NCI-H82 treated with DMSO at 0.1 percent for 48 hours (cell line): ENCODE measurements at regions not wholly inside any gene's neighbourhood (a gene's known extent, or its start where the extent isn't known, plus 50 kb on each side); places are given as distances from the start of the nearest gene placed in this dataset.

Experiments used
- DNase-seq: peaks from one replicate; lab custom pipeline; 2025; ENCODE audit not compliant: unreplicated experiment; lab: John Stamatoyannopoulos, UW

DNA sequence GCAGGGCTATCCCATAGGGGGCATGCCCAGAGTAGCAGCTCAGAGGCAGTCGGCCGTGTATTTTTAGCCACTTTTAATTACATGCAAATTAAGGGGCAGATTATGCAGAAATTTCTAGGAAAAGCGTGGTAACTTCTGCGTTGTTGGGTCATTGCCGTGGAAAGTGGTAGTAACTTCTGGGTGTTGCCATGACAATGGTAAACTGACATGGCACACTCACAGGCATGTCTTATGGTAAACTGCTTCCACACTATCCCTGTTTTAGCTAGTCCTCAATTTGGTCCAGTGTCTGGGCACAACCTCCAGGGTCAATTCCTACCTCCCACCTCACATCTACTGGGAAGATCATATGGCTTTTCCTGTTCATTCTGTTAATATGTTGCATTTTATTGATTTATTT lies 428.9 kb upstream of the FANCL start:
- no peak for DNase-seq

DNA sequence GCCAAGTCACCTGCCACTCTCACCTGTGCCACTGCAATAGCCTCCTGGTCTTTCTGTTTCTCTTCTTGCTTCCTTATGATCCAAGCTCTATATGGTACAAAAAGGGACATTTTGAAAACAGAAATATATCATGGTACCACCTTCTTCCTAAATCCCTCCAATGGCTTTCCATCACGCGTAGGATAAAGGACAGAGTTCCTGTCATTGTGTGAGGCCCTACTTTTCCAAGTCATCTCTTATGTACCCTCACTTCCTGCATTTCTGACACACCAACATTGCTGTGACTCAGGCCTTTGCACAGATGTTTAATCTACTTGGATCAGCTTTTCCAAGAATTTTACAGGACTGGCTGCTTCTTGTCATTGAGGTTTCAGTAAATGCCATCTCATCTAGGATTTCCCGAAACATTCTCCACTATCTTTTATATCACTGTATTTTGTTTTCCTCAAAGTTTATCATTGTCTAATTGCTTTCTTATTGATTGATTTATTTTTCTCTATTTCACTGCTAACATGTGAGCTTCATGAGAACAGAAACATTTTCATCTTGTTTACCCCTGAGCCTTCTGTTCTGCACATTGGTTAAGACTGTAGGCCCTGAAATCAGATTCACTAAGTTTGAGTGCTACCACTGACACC lies 426.1 kb upstream of the FANCL start:
- no peak for DNase-seq

DNA sequence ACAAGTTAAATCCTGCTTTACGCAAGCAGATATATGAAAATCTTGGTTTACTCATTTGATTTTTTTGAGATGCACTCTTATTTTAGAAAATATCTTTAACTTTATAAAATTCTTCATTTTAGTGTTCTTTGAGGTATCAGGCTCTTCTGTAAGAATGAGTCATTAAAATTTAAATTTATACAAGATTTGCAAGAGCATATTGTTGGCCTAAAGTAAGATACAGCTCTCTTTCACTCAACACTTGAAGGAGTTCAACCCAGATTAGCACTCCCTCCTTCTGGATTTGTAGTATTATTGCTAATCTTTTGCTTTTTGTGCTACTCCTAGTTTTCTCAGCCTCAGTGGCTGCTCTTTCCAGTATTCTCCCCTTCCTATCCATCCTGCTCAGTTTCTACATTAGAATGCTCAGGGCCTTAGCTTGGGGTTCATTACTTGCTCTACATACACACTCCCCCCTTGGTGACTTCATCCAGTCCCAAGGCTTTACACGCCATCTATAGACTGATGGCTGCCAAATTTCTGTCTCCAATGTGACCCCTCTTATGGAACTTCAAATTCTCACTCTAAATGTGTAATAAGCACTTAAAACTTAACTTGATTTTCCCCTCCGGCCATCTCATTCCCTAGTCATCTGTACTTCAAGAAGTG lies 425.3 kb upstream of the FANCL start:
- DNase-seq = no peak

DNA sequence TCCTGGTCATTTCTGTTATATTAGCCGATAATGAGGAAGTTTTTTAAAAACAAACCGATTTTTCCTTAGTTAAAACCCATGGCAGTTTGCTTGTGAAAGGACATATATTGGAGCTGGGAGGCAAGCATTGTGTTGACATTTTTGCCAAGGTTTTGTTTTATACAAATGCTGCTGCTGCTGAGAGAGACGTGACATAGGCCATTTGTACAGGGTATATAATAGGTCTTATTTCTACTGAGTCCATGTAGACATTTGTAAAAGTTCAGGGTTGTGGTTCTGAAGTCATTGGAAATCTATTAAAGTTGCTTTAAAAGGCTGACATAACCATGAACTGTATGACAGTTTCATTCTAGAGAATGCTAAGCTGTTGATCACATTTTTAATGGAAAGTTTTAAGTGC lies 424.0 kb upstream of the FANCL start:
- no peak for DNase-seq

DNA sequence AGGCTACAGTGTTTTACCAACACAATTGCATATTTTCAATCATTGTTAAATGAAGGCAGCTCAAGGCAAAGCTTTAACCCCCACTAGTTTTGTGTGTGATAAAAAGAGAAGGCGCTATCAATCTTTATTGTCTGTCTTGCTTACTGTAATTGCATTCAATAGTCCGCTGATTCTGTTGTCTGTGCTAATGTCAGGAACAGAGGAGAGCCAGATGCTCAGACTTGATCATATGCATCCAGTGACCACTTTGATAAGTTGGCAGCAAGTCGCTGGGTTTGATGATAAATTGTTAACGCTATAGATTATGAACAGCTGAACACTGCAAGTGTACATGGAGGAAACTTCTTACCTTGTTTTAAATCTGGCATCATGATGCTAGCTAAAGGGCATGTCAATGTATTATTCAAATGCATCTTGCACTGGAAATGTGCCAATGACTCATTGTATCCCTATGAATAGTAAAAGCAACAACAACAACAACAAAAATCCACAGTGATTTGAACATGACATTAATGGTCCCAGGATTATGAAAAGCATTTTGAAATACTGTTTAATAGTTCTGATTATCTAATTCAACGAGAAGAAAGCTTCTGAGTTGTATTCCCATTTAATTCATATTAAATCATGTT lies 423.5 kb upstream of the FANCL start:
- DNase-seq = no peak

DNA sequence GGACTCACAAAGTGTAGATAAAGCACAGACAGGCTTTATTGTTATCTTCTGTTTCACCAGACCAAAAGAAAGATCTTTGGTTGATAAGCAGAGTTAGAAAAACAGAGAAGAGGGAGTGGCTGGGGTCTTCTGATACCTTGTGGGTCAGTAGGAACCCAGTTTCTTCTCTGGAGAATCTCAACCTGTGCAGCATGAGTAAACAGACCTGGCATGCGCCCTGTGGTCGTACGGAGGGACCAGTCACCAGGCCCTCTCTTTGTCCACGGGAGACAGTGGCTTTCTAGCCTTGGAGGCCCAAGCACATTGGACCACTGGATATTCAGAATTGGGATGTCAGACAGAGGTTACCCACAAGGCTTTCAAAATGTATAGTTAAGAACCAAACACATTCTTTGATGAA lies 418.9 kb upstream of the FANCL start:
- DNase-seq = no peak

DNA sequence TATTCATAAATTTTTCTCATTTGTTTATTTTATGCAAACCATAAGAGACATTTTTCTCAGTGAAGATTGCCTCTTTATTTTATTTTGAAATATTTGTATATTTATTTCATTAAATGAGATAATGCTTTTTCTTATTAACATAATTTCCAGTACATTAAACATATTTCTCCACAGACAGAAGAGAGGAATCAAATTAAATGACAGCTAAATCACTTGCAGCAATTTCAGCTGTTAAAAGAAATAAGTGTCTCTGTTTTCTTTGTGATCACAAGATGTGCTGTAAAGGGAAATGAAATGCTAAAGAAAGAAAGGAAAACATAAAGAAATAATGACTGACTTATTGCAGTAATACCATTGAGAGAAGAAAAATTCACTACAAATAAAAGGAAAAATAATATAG lies 414.0 kb upstream of the FANCL start:
- no peak for DNase-seq

DNA sequence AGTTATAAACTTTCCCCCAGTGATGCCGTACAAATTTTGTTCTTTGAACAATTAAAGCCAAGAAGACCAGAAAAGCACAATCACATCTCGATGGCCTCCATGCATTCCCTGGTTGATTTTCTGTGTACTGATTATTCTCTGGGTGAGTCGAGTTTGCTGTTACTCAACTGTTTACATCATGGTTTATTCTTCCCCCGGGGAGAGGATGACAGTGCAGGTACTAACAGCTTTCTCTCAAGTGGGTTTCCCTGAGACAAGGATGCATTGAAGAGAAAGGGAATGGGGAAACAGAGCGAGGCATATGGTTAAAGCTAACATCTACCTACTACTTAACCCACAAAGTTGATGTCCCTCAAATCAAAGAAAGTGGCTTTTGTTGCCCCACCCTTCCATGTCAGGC lies 410.8 kb upstream of the FANCL start:
- DNase-seq = no peak

DNA sequence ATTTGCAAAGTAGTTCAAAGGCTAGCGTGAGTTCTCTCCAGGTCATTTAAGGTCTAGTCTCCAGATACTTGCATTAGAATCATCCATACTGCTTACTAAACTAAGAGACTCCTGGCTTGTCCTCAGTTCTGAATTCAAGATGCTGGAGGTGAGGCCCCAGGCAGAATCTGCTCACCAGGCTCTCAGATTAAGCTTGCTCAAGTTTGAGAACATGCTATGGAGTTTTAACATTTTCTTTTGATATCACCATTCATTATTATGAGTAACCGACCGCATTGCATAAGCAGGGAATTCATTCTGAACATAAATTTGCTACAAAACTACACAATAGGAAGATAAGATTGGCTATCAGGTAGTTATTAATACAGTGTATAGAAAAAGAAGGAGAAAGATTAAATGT lies 409.7 kb upstream of the FANCL start:
- no peak for DNase-seq

DNA sequence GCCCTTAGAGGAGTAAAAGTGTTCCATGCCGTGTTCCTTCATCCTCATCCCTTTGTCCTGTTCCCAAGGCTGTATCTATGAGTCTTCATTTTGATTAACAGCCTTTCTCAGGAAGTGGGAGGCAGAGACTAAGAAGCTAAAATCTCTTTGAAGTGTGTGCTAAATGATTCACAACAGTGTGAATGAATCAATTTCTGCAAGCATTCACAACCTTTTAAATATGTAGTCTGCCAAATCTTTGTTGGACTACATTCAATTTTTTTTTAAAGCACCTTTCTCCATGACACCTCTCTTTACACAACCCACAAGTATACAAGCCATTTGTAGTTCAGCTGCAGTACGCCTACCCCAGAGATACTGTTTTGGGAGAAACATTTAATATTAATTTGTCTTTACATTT lies 408.6 kb upstream of the FANCL start:
- DNase-seq = no peak

DNA sequence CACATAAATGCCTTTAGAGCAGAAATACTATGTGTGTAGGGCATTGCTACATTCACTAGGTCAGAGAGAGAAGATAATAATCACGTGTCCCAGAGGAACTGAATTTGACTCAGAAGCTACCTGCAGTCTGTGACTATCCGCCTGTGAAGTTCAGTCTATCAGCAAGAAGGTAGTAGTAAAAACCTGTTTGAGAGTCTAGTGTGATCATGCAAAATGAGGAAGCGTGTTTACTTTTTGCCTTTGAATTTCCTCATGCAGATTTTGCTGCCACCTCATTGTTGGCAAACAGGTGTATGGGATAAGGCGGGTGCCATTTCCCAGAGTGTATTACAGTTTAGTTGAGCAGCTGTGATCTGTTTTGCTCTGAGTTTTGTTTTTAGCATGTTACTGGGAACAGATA lies 403.9 kb upstream of the FANCL start:
- DNase-seq = no peak

DNA sequence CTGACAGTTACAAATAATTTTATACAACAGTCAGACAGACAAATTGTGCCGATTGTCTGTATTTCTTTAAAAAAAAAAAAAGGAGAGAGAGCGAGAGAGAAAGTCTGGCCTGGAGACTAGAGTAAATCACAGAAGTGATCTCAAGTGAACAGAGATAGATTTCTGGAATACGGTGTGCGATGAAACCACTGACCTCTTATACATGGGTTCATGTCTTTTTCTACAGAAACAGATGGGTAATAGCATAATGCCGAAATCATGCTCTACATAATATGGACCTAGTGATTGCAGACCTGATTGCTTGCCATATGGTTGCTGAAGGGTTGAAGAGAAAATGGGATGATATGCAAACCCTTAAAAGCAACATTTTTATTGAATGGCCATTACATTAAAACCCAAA lies 403.3 kb upstream of the FANCL start:
- DNase-seq = no peak

DNA sequence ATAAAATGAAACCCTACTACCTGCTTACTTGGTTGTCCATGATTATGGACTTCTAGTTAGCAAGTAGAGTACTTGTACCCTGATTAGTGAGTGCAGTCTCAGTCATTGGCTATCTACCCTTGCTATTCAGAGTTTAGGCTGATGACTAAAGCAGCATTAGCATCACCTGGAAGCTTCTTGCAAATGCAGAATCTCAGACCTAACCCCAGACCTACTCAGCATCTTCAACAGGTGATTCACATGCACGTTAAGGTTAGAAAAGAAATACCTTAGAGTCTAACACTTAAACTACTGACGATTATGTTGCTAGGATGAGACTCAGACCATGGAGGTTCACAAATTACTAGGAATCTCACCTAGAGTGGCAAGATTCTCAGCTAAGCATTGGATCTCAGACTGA lies 399.9 kb upstream of the FANCL start:
- no peak for DNase-seq

DNA sequence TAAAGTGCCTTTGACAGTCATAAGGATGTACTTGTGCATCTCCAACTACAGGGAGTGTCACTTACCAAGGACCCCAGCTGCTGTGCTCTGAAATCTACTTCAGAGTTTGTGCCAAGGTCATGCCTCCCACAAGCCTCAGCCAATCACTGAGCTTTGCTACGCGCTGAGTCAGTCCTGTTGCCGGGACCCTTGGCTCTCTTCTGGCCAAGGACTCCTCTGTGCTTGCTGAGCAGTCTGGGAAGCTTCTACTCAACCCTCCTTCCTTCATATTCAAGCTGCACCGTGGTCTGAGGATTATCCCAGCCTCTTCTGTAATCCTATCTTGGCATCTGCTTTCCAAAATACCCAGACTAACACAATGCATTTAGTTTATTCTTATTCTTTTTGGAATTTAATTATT lies 398.9 kb upstream of the FANCL start:
- DNase-seq = peak; percentile 76

DNA sequence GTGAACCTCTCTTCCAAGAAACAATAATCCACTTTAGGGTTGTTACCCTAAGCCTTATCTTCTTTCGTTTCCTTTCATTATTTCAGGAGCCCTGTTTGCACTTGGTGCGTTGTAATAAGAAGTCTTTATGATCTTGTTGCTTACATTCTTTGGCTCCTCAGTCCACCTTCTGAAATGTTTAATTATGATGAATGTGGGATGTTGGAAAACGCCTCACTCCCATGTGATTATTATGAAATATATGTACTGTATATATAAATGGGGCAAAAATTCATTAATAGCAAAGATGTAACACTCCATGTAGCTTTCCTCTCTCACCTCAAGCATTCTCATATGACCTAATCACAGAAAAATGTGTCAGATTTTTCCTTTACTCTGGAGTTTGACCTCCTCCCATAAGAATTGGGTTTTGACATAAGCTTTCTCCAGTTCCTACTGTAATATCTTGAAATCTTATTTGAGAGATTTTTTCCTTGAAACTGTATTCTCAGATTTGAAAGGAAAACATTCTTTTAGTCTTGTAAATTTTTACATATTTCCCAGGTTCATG lies 397.2 kb upstream of the FANCL start:
- peak; percentile 25 for DNase-seq

DNA sequence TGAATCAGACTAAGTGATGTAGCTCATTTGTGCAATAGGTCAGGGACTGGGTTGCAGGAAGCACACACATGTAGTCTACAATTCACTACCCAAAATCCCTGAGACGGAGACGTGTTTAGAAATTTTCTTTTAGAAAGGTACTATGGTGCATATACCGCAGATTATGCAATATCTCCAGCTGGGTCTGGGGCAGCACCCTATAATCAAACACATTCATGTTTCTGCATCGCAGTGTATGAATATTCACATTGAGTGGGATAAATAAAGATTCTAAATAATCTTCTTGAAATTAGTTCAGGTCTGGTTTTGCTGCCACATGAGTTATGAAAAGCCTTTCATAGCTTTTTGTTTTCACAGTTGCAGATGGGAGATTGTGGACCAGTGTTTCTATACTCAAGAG lies 395.7 kb upstream of the FANCL start:
- DNase-seq = no peak

DNA sequence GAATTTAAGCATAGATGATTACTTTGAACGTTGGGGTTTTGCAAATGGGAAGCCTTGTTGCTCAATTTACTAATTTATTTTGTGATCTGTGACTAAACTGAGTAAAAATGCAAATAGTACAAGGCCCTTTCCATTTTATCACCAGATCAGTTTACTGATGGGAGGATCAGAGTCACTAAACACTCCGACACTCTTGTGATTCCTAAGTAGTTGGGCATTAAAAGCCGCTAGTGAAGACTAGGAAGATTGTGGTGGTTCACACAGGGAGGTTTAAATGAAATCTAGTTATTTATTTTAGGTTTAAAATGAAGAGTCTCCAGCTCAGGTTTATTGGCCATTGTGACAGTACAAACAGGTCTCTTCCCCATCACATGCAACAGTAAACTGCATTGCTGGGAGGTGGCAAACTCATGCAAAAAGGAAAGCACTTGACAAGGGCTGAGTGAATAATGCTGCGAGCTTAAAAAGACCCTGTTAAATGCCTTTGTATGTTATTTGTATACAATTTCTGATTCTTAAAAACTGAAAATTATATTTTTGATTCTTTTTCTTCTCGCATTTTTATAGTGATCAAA lies 394.8 kb upstream of the FANCL start:
- no peak for DNase-seq

DNA sequence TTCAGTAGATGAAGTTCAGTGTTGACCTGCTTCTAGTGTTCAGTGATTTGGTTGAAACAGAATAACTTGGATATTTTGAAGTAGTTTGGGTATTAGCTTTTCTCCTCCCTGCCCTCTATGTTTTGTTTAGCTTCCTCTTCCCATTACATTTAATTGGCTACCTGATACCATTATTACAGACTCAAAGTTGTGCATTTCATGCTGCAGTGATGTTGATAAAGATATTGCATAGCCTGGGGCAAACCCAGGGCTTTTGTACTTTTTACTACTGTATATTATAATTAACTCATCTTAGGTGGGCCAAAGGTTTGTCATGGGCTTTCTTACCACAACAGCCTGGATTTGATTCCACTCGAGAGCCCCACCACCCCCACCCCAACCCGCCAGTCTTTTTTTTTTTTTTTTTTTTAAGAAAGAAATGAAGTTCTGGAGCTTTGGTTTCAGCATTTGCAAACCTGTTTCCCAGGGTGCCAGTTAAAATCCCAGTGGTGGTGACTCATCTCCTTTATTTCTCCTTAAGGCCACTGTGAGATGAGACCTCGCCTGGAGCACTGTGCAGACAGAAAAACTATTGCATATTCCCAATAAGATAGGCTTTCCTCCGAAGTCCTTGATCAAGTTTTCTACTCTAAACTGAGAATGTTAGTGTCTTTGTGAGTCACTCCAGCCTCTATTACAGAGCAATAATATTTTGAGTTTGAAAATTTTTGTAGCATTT lies 393.7 kb upstream of the FANCL start:
- no peak for DNase-seq

DNA sequence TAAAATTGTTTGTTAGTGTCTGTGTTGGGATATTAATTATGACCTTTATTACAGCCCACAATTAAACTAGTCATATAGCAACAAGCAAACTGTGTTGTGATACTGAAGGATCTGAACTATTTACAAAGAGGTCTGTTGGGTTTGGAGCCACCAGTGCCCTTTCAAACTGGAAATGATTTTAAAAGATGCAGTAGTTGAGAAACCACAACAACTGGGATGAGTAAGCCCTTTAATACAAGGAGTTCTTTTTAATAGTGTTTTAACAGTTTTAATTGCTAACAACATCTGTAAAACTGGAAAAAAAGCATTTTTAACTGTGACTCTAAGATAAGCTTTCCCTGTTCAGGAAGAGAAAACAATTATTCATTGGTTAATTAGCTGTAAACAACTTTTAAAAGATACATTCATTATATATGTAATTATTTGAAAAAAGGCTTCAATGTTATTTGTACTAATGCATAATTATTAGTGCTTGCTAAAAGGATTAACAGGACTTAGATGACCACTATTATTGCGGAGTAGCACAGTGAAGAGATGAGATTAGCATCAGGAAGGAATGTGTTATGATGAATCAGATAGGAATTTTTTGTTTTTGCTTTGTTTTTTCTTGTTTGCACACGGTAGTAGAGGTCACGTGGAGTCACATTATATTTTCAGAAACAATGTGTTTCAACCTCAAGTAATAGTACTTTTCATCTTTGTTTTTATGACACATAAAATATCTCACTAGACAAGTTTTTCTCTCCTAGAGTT lies 392.7 kb upstream of the FANCL start:
- DNase-seq = no peak

DNA sequence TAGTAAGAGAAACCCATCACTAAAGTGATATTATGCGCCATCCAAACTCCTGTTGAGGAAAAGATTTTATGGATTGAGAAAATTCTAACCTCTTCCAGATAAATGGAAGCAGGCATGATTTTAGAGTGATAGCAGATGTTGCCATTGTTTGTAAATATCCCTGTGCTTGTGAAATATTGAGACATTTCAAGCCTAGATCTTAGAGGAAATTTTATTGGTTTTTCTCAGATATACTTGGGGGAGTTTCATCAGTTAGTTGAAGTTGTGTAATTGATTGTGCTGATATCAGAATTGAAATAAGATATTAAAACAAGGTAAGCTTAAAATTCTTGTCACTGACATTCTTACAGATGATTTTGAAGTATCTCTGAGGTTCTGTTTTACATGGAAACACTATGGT lies 390.9 kb upstream of the FANCL start:
- no peak for DNase-seq
